ENCODE measurements at regions not wholly inside any gene's neighbourhood (a gene's known extent, or its start where the extent isn't known, plus 50 kb on each side); places are given as distances from the start of the nearest gene placed in this dataset.
"Not testable (repeated sequence)": the region's sequence is repeated elsewhere in the genome, so short reads cannot be mapped to it uniquely, and the experiment has no call there.

- no peak overlapping the region for H3K4me3 ChIP-seq (ENCODE audit: control insufficient read depth in 1 of 7, extremely low read depth in 1 of 7, insufficient read depth in 4 of 7, low read depth in 2 of 7, low read length in 6 of 7)
- DNase-seq = no peak
- no peaks in the 10 kb centered on the region for H3K9me3 ChIP-seq (ENCODE audit: control extremely low read depth in 1 of 5, control insufficient read depth in 4 of 5, insufficient read depth in 2 of 5, low read depth in 1 of 5, low read length in 4 of 5)
- ChIA-PET CTCF (interaction anchor here (0.8 kb wide), 1 partner anchor 9 kb away, joined by 3 read pairs; no protein-coding TSS in a partner anchor), POLR2A (no interaction called here)
- WGBS (ENCODE audit: insufficient coverage) = no CpG with 5 or more reads among the region's 2 CpGs
- no peaks in the 10 kb centered on the region for H3K4me1 ChIP-seq (ENCODE audit: control extremely low read depth in 1 of 4, control insufficient read depth in 4 of 4, insufficient read depth in 4 of 4, low read length in 3 of 4)
- no peaks in the 10 kb centered on the region for H3K36me3 ChIP-seq (ENCODE audit: control insufficient read depth in 4 of 4, insufficient read depth in 4 of 4, low read length in 3 of 4)
- no peak overlapping the region for H3K27ac ChIP-seq (ENCODE audit: insufficient read depth in 1 of 2, low read depth in 1 of 2, low read length in 2 of 2, poor library complexity in 1 of 2, severe bottlenecking in 2 of 2)
- H3K27me3 ChIP-seq (replicated peaks in 2 of 5; ENCODE audit: control insufficient read depth in 4 of 5, insufficient read depth in 5 of 5, low read length in 4 of 5) = no peaks in the 10 kb centered on the region
These were observed 312.8 kb upstream of the SLC16A7 start for GRCh38 chr12:59282999-59283398.

DNA sequence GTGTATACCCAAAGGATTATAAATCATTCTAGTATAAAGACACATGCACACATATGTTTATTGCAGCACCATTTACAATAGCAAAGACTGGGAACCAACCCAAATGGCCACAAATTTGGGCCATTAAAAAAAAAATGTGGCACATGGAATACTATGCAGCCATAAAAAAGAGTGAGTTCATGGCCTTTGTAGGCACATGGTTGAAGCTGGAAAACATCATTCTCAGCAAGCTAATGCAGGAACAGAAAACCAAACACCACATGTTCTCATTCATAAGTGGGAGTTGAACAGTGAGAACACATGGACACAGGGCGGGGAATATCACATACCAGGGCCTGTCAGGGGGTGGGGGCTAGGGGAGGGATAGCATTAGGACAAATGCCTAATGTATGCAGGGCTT, 322.3 kb upstream of the SLC16A7 start:
- H3K9me3 ChIP-seq (ENCODE audit: control extremely low read depth in 1 of 5, control insufficient read depth in 4 of 5, insufficient read depth in 2 of 5, low read depth in 1 of 5, low read length in 4 of 5); DNase-seq; H3K27ac ChIP-seq (ENCODE audit: insufficient read depth in 1 of 2, low read depth in 1 of 2, low read length in 2 of 2, poor library complexity in 1 of 2, severe bottlenecking in 2 of 2); H3K4me1 ChIP-seq (ENCODE audit: control extremely low read depth in 1 of 4, control insufficient read depth in 4 of 4, insufficient read depth in 4 of 4, low read length in 3 of 4); H3K4me3 ChIP-seq (ENCODE audit: control insufficient read depth in 1 of 7, extremely low read depth in 1 of 7, insufficient read depth in 4 of 7, low read depth in 2 of 7, low read length in 6 of 7); H3K36me3 ChIP-seq (ENCODE audit: control insufficient read depth in 4 of 4, insufficient read depth in 4 of 4, low read length in 3 of 4); H3K27me3 ChIP-seq (replicated peaks in 2 of 5; ENCODE audit: control insufficient read depth in 4 of 5, insufficient read depth in 5 of 5, low read length in 4 of 5); POLR2A ChIA-PET: not testable (repeated sequence)
- CTCF ChIA-PET = interaction anchor here (1.0 kb wide), 1 partner anchor 10 kb away, joined by 3 read pairs; no protein-coding TSS in a partner anchor
- WGBS (ENCODE audit: insufficient coverage) = 100% methylated on average over 1 of the region's 1 CpG

GRCh38 chr12:59268295-59268809, 327.5 kb upstream of the SLC16A7 start:
- H3K27me3 ChIP-seq (replicated peaks in 2 of 5; ENCODE audit: control insufficient read depth in 4 of 5, insufficient read depth in 5 of 5, low read length in 4 of 5) = no peaks in the 10 kb centered on the region
- H3K27ac ChIP-seq (ENCODE audit: insufficient read depth in 1 of 2, low read depth in 1 of 2, low read length in 2 of 2, poor library complexity in 1 of 2, severe bottlenecking in 2 of 2) = no peak overlapping the region
- H3K4me1 ChIP-seq (ENCODE audit: control extremely low read depth in 1 of 4, control insufficient read depth in 4 of 4, insufficient read depth in 4 of 4, low read length in 3 of 4) = no peaks in the 10 kb centered on the region
- no peak for DNase-seq
- WGBS (ENCODE audit: insufficient coverage) = 100% methylated on average over 2 of the region's 2 CpGs
- ChIA-PET CTCF (no interaction called here), POLR2A (no interaction called here)
- no peaks in the 10 kb centered on the region for H3K36me3 ChIP-seq (ENCODE audit: control insufficient read depth in 4 of 4, insufficient read depth in 4 of 4, low read length in 3 of 4)
- no peak overlapping the region for H3K4me3 ChIP-seq (ENCODE audit: control insufficient read depth in 1 of 7, extremely low read depth in 1 of 7, insufficient read depth in 4 of 7, low read depth in 2 of 7, low read length in 6 of 7)
- H3K9me3 ChIP-seq (ENCODE audit: control extremely low read depth in 1 of 5, control insufficient read depth in 4 of 5, insufficient read depth in 2 of 5, low read depth in 1 of 5, low read length in 4 of 5) = peaks cover 0 to 4% (median 3%) of the 10 kb centered on the region in 5 experiments

DNA sequence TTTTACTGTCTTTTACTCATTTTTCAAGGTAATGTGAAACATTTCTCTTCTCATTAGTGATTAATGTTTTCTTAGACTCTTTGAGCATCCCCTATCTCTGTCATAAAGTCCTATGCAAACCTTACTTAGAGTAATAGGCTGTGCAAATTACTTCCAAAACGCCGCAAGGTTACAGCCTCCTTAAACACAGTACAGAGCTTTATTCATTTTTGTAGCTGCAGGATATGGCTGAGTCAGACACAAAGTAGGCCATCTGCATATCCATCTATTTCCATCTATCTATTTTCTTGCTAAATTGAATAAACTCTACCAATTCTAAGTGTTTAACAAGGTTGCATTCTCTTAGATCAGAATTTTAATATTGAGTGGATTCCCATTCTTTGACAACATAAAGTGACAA, 335.6 kb upstream of the SLC16A7 start:
- H3K9me3 ChIP-seq (ENCODE audit: control extremely low read depth in 1 of 5, control insufficient read depth in 4 of 5, insufficient read depth in 2 of 5, low read depth in 1 of 5, low read length in 4 of 5) = peaks cover 0 to 2% (median 0%) of the 10 kb centered on the region in 5 experiments
- no peak for DNase-seq
- 67% methylated on average over 2 of the region's 2 CpGs for WGBS (ENCODE audit: insufficient coverage)
- H3K4me1 ChIP-seq (ENCODE audit: control extremely low read depth in 1 of 4, control insufficient read depth in 4 of 4, insufficient read depth in 4 of 4, low read length in 3 of 4) = no peaks in the 10 kb centered on the region
- H3K36me3 ChIP-seq (ENCODE audit: control insufficient read depth in 4 of 4, insufficient read depth in 4 of 4, low read length in 3 of 4) = no peaks in the 10 kb centered on the region
- ChIA-PET CTCF (no interaction called here), POLR2A (no interaction called here)
- H3K4me3 ChIP-seq (ENCODE audit: control insufficient read depth in 1 of 7, extremely low read depth in 1 of 7, insufficient read depth in 4 of 7, low read depth in 2 of 7, low read length in 6 of 7) = no peak overlapping the region
- H3K27me3 ChIP-seq (replicated peaks in 2 of 5; ENCODE audit: control insufficient read depth in 4 of 5, insufficient read depth in 5 of 5, low read length in 4 of 5) = no peaks in the 10 kb centered on the region
- no peak overlapping the region for H3K27ac ChIP-seq (ENCODE audit: insufficient read depth in 1 of 2, low read depth in 1 of 2, low read length in 2 of 2, poor library complexity in 1 of 2, severe bottlenecking in 2 of 2)

- no peaks in the 10 kb centered on the region for H3K36me3 ChIP-seq (ENCODE audit: control insufficient read depth in 4 of 4, insufficient read depth in 4 of 4, low read length in 3 of 4)
- DNase-seq = no peak
- H3K27ac ChIP-seq (ENCODE audit: insufficient read depth in 1 of 2, low read depth in 1 of 2, low read length in 2 of 2, poor library complexity in 1 of 2, severe bottlenecking in 2 of 2) = no peak overlapping the region
- H3K9me3 ChIP-seq (ENCODE audit: control extremely low read depth in 1 of 5, control insufficient read depth in 4 of 5, insufficient read depth in 2 of 5, low read depth in 1 of 5, low read length in 4 of 5) = peaks cover 0 to 6% (median 0%) of the 10 kb centered on the region in 5 experiments
- H3K4me3 ChIP-seq (ENCODE audit: control insufficient read depth in 1 of 7, extremely low read depth in 1 of 7, insufficient read depth in 4 of 7, low read depth in 2 of 7, low read length in 6 of 7) = no peak overlapping the region
- no peaks in the 10 kb centered on the region for H3K27me3 ChIP-seq (replicated peaks in 2 of 5; ENCODE audit: control insufficient read depth in 4 of 5, insufficient read depth in 5 of 5, low read length in 4 of 5)
- POLR2A ChIA-PET = no interaction called here
- CTCF ChIA-PET = no interaction called here
- H3K4me1 ChIP-seq (ENCODE audit: control extremely low read depth in 1 of 4, control insufficient read depth in 4 of 4, insufficient read depth in 4 of 4, low read length in 3 of 4) = no peaks in the 10 kb centered on the region
These were observed 332.4 kb upstream of the LRIG3 start for GRCh38 chr12:59252731-59253130.

GRCh38 chr12:59250766-59251165, 330.5 kb upstream of the LRIG3 start:
- Histone ChIP-seq H3K27me3 (replicated peaks in 2 of 5; ENCODE audit: control insufficient read depth in 4 of 5, insufficient read depth in 5 of 5, low read length in 4 of 5) (no peaks in the 10 kb centered on the region), H3K36me3 (ENCODE audit: control insufficient read depth in 4 of 4, insufficient read depth in 4 of 4, low read length in 3 of 4) (no peaks in the 10 kb centered on the region), H3K27ac (ENCODE audit: insufficient read depth in 1 of 2, low read depth in 1 of 2, low read length in 2 of 2, poor library complexity in 1 of 2, severe bottlenecking in 2 of 2) (no peak overlapping the region), H3K4me1 (ENCODE audit: control extremely low read depth in 1 of 4, control insufficient read depth in 4 of 4, insufficient read depth in 4 of 4, low read length in 3 of 4) (no peaks in the 10 kb centered on the region), H3K4me3 (ENCODE audit: control insufficient read depth in 1 of 7, extremely low read depth in 1 of 7, insufficient read depth in 4 of 7, low read depth in 2 of 7, low read length in 6 of 7) (no peak overlapping the region), H3K9me3 (ENCODE audit: control extremely low read depth in 1 of 5, control insufficient read depth in 4 of 5, insufficient read depth in 2 of 5, low read depth in 1 of 5, low read length in 4 of 5) (peaks cover 0 to 6% (median 0%) of the 10 kb centered on the region in 5 experiments)
- no peak for DNase-seq
- ChIA-PET CTCF (no interaction called here), POLR2A (no interaction called here)

DNA sequence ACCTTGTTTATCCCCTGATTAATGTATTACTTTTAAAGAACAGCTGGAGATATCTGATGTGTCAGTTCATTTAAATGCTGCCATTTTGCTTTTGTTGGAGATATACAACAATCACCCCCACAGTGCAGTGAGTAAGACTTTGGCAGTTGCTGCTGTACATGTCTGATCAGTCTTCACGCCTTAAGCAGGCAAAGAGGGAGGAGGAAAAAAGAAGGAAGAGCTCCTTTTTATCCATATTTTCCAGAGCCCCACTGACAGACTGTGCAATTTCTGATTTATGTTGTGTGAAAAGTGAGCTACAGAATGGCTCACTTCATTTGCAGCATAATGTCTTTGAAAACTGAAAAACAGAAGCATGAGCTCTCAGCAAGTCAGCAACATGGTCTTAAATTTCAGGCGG, 319.7 kb upstream of the LRIG3 start:
- POLR2A ChIA-PET = no interaction called here
- H3K27ac ChIP-seq (ENCODE audit: insufficient read depth in 1 of 2, low read depth in 1 of 2, low read length in 2 of 2, poor library complexity in 1 of 2, severe bottlenecking in 2 of 2) = no peak overlapping the region
- peaks cover 0 to 1% (median 0%) of the 10 kb centered on the region in 5 experiments for H3K9me3 ChIP-seq (ENCODE audit: control extremely low read depth in 1 of 5, control insufficient read depth in 4 of 5, insufficient read depth in 2 of 5, low read depth in 1 of 5, low read length in 4 of 5)
- H3K4me1 ChIP-seq (ENCODE audit: control extremely low read depth in 1 of 4, control insufficient read depth in 4 of 4, insufficient read depth in 4 of 4, low read length in 3 of 4) = no peaks in the 10 kb centered on the region
- H3K36me3 ChIP-seq (ENCODE audit: control insufficient read depth in 4 of 4, insufficient read depth in 4 of 4, low read length in 3 of 4) = no peaks in the 10 kb centered on the region
- no peak overlapping the region for H3K4me3 ChIP-seq (ENCODE audit: control insufficient read depth in 1 of 7, extremely low read depth in 1 of 7, insufficient read depth in 4 of 7, low read depth in 2 of 7, low read length in 6 of 7)
- no peak for DNase-seq
- 100% methylated on average over 1 of the region's 2 CpGs for WGBS (ENCODE audit: insufficient coverage)
- CTCF ChIA-PET = interaction anchor here (0.7 kb wide), 1 partner anchor 105 kb away, joined by 3 read pairs; no protein-coding TSS in a partner anchor
- H3K27me3 ChIP-seq (replicated peaks in 2 of 5; ENCODE audit: control insufficient read depth in 4 of 5, insufficient read depth in 5 of 5, low read length in 4 of 5) = no peaks in the 10 kb centered on the region
